ENCODE measurements at regions not wholly inside any gene's neighbourhood (a gene's known extent, or its start where the extent isn't known, plus 50 kb on each side); places are given as distances from the start of the nearest gene placed in this dataset.

GRCh38 chr2:59874971-59875755 lies 678.3 kb downstream of the BCL11A start:
- H3K4me1 ChIP-seq, result no peaks in the 10 kb centered on the region
- intact Hi-C loops (cut with DNase I), result no loop called here
- no peak overlapping the region for H3K9ac ChIP-seq (ENCODE audit: low read depth in 2 of 2, low read length in 2 of 2)
- TF ChIP-seq CTCF (IDR thresholded peaks at IDR 0.05), result no peak
- H3K4me3 ChIP-seq, result no peak overlapping the region
- no peak for DNase-seq
- H3K36me3 ChIP-seq, result no peaks in the 10 kb centered on the region
- H3K27ac ChIP-seq, result no peak overlapping the region
- H3K9me3 ChIP-seq, result no peaks in the 10 kb centered on the region
- H3K27me3 ChIP-seq, result no peaks in the 10 kb centered on the region

GRCh38 chr2:59874361-59874760 lies 679.1 kb downstream of the BCL11A start:
- TF ChIP-seq CTCF (IDR thresholded peaks at IDR 0.05), result no peak

GRCh38 chr2:59871830-59872229 lies 681.6 kb downstream of the BCL11A start:
- Histone ChIP-seq H3K27me3 (no peaks in the 10 kb centered on the region), H3K9me3 (no peaks in the 10 kb centered on the region), H3K36me3 (no peaks in the 10 kb centered on the region), H3K27ac (no peak overlapping the region), H3K4me3 (no peak overlapping the region), H3K9ac (ENCODE audit: low read depth in 2 of 2, low read length in 2 of 2) (no peak overlapping the region), H3K4me1 (no peaks in the 10 kb centered on the region)
- intact Hi-C loops (cut with DNase I), result no loop called here
- no peak for TF ChIP-seq CTCF (IDR thresholded peaks at IDR 0.05)
- no peak for DNase-seq

More at GRCh38 chr2:59874361-59874760, 679.1 kb downstream of the BCL11A start:
- DNase-seq, result no peak
- intact Hi-C loops (cut with DNase I), result no loop called here
- no peak overlapping the region for H3K4me3 ChIP-seq
- no peak overlapping the region for H3K9ac ChIP-seq (ENCODE audit: low read depth in 2 of 2, low read length in 2 of 2)
- H3K9me3 ChIP-seq, result no peaks in the 10 kb centered on the region
- H3K27me3 ChIP-seq, result no peaks in the 10 kb centered on the region
- H3K4me1 ChIP-seq, result no peaks in the 10 kb centered on the region
- no peaks in the 10 kb centered on the region for H3K36me3 ChIP-seq
- H3K27ac ChIP-seq, result no peak overlapping the region

- no peaks in the 10 kb centered on the region for H3K9me3 ChIP-seq
- H3K27me3 ChIP-seq, result no peaks in the 10 kb centered on the region
- DNase-seq, result no peak
- H3K4me3 ChIP-seq, result no peak overlapping the region
- TF ChIP-seq CTCF (IDR thresholded peaks at IDR 0.05), result no peak
- H3K27ac ChIP-seq, result no peak overlapping the region
- H3K36me3 ChIP-seq, result no peaks in the 10 kb centered on the region
- no peaks in the 10 kb centered on the region for H3K4me1 ChIP-seq
- no peak overlapping the region for H3K9ac ChIP-seq (ENCODE audit: low read depth in 2 of 2, low read length in 2 of 2)
- intact Hi-C loops (cut with DNase I), result no loop called here
These were observed 684.5 kb downstream of the BCL11A start for GRCh38 chr2:59868981-59869380.

GRCh38 chr2:59866436-59866835 lies 687.0 kb downstream of the BCL11A start:
- DNase-seq, result no peak
- H3K9me3 ChIP-seq, result no peaks in the 10 kb centered on the region
- no peaks in the 10 kb centered on the region for H3K27me3 ChIP-seq
- no peak for TF ChIP-seq CTCF (IDR thresholded peaks at IDR 0.05)
- no peak overlapping the region for H3K9ac ChIP-seq (ENCODE audit: low read depth in 2 of 2, low read length in 2 of 2)
- H3K4me3 ChIP-seq, result no peak overlapping the region
- intact Hi-C loops (cut with DNase I), result no loop called here
- H3K36me3 ChIP-seq, result no peaks in the 10 kb centered on the region
- no peak overlapping the region for H3K27ac ChIP-seq
- no peaks in the 10 kb centered on the region for H3K4me1 ChIP-seq
